Mammary epithelial cell (primary cell): ENCODE measurements at regions not wholly inside any gene's neighbourhood (a gene's known extent, or its start where the extent isn't known, plus 50 kb on each side); places are given as distances from the start of the nearest gene placed in this dataset.

Experiments used
- CTCF ChIP-seq, 2 donors: IDR thresholded peaks in 1 of 2; conservative IDR thresholded peaks in 1 of 2; 2 replicates each; pipeline ENCODE4 v1.5.1; 2011 to 2012; ENCODE audit warnings: inconsistent platforms in 2 of 2, low read length in 2 of 2, mild to moderate bottlenecking in 2 of 2, control low read depth in 1 of 2, low read depth in 1 of 2; ENCODE audit not compliant: insufficient read depth in 1 of 2; ENCODE audit errors: extremely low read depth in 1 of 2
- EZH2 ChIP-seq: IDR thresholded peaks from 2 replicates; pipeline ENCODE4 v1.6.1; 2012; ENCODE audit warnings: low read length, inconsistent platforms, borderline replicate concordance

- TF ChIP-seq EZH2 (no peak), CTCF (conservative IDR thresholded peaks at IDR 0.05 in 1 of 2, IDR thresholded peaks at IDR 0.05 in 1 of 2; ENCODE audit: extremely low read depth in 1 of 2, insufficient read depth in 1 of 2, low read depth in 1 of 2, low read length in 2 of 2) (no peak)
Measured at GRCh38 chr17:34178092-34178491, 77.0 kb upstream of the CCL2 start.
